Coronary artery (tissue), 2 donors: ENCODE measurements at regions not wholly inside any gene's neighbourhood (a gene's known extent, or its start where the extent isn't known, plus 50 kb on each side); places are given as distances from the start of the nearest gene placed in this dataset.

Source experiments
- DNase-seq: peaks from one replicate; pipeline ENCODE4 v3.0.0-alpha.2; 2017; ENCODE audit warnings: low spot score
- H3K27ac ChIP-seq, 2 donors: fragments of 200-600 bp; sonication (generic); one replicate each; pipeline ENCODE4 v1.5.1; 2016 to 2019
- H3K4me3 ChIP-seq: fragments of 200-600 bp; sonication (generic); 2 replicates; pipeline ENCODE4 v1.5.1; 2016; ENCODE audit warnings: mild to moderate bottlenecking, moderate library complexity
- TF ChIP-seq, protein P1 (sequence below): fragments of 200-600 bp; sonication (generic); IDR thresholded peaks from one replicate; pipeline ENCODE4 v1.5.1; 2019; ENCODE audit warnings: antibody characterized with exemption

DNA sequence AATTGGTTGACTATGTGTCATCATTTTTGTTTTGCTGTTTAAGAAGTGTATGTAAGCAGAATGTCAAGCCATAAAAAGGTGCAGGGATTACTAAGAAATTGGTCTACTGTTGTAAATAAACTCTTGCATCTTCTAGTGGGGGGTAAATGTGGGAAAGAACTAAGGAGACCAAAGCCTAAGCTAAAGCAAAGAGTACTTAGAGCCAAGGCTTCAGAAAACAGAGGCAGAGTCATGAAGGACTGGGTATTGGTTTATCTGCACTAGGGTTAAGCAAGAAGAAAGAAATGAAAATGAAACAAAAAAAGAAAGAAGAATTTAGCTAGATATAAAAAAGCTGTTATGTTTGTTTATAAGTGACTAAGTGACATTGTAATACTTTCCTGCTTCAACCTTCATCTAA is 628.1 kb downstream of the METTL15 start:
- no peak overlapping the region for H3K4me3 ChIP-seq
- no peak for DNase-seq
- TF ChIP-seq, protein P1, sequence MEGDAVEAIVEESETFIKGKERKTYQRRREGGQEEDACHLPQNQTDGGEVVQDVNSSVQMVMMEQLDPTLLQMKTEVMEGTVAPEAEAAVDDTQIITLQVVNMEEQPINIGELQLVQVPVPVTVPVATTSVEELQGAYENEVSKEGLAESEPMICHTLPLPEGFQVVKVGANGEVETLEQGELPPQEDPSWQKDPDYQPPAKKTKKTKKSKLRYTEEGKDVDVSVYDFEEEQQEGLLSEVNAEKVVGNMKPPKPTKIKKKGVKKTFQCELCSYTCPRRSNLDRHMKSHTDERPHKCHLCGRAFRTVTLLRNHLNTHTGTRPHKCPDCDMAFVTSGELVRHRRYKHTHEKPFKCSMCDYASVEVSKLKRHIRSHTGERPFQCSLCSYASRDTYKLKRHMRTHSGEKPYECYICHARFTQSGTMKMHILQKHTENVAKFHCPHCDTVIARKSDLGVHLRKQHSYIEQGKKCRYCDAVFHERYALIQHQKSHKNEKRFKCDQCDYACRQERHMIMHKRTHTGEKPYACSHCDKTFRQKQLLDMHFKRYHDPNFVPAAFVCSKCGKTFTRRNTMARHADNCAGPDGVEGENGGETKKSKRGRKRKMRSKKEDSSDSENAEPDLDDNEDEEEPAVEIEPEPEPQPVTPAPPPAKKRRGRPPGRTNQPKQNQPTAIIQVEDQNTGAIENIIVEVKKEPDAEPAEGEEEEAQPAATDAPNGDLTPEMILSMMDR = no peak
- no peak overlapping the region for H3K27ac ChIP-seq

DNA sequence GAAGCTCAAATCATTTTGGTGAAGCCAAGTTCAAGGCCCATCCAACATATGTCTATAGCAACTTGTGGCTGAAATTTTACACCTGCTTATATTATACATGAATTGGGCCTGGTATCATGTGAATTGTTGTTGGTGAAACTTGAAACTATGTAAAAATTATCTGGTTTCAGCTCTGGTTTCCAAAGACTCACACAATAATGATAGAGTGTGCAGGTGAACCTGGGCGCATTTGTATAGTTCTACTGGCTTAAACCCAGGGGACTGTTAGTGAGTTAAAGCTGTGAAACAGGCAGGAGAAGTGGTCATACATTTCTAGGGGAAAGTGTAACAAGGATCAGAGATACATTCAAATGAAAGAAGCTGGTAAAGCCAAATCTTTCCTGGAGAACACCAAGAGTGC is 627.3 kb downstream of the METTL15 start:
- no peak overlapping the region for H3K4me3 ChIP-seq
- no peak for DNase-seq
- TF ChIP-seq, protein P1 = no peak

DNA sequence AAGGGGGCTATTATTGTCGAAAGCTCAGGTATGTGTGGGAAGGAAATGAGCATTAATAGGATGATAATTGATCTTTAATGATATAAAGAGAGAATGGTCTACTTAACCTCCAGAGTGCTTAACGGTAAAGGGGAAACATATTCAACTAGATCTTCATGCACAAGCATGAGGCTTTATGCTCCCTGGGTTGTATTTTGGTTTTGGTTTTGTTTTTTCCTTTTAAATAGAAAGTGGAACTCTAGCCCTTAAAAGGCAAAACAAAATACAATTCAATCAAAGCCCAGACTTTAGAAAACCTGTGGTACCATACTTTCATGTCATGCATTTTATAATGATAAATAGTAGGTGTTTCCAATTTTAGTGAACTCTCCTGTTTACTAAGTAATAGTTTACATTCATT is 622.7 kb downstream of the METTL15 start:
- TF ChIP-seq, protein P1 = no peak
- H3K27ac ChIP-seq = no peak overlapping the region
- H3K4me3 ChIP-seq = no peak overlapping the region
- no peak for DNase-seq

More for the DNA sequence above, 627.3 kb downstream of the METTL15 start:
- no peak overlapping the region for H3K27ac ChIP-seq

DNA sequence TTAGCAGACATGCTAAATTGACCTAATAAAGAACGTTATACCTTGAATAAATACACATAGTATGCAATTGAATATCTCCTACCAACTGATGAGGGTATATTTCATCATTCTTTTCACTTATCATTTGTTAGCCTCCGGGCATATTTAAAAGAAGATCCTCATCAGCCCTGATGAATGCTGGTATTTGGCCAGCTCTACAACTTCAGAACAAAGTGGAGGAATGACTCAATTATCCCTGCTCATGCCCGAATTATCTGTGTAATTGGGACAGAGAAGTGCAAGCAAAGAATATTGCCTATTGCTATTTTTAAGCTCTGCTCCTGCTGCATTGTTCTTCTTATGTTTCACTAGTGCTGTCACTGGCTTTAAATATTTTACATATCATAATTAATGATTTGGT is 622.1 kb downstream of the METTL15 start:
- H3K4me3 ChIP-seq = no peak overlapping the region
- no peak overlapping the region for H3K27ac ChIP-seq
- TF ChIP-seq, protein P1 = no peak
- no peak for DNase-seq

DNA sequence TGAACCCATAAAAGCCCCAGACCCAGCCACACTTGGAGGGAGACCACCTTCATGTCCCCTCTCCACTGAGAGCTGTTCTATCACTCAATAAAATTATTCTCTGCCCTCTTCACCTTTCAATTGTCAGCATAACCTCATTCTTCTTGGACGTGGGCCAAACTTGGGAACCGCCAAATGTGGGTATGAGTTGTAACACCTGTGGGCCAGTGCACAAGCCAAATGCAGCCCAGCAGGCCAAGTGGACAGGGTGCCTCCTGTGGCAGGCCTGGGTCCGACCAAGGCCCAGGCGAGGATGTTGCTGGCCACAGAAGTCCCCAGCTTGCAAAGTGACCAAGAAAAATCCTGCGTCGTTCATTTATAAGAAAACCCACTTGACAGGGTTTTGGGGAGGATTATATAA is 621.2 kb downstream of the METTL15 start:
- Histone ChIP-seq H3K4me3 (no peak overlapping the region), H3K27ac (no peak overlapping the region)
- DNase-seq = no peak
- TF ChIP-seq, protein P1 = no peak

DNA sequence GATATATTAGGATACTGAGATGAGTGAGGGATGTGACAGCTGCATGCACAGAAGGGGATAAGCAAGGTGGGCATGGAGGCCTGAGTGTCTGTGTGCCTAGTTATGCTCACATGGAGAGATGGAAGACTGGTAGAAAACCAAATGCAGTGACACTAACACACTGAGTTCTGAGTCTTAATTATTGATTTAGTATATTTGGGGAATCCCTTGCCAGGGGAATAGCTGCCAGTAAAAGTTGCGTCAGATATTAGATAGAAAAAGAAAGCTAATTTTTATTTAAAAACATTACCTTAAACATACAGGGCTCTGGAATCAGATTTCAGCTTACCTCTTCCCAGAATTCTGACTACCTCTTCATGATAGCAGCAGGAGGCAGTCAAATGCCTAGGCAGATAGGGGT is 620.5 kb downstream of the METTL15 start:
- Histone ChIP-seq H3K4me3 (no peak overlapping the region), H3K27ac (no peak overlapping the region)
- TF ChIP-seq, protein P1 = no peak
- DNase-seq = no peak

DNA sequence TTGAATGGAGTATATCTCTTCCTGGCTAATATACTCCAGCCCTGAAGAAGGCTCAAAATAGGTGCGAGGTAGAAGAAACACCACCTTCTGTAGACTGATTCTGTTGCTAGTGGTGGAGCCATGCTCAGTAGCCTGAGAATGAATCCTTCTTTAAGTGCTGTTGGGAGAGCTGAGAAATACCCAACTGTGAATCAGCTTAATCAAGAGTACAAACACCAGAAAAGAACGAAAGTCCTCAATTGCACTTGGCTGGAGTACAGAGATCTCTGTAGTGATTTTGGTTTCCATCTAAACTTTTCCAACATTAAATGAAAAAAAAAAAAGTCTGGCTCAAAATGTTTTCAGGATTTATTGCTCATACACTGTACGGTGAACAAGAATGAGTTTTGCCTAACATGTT is 619.1 kb downstream of the METTL15 start:
- Histone ChIP-seq H3K4me3 (no peak overlapping the region), H3K27ac (no peak overlapping the region)
- DNase-seq = no peak
- TF ChIP-seq, protein P1 = no peak
